Esophagus squamous epithelium (tissue), 4 donors: ENCODE measurements at regions not wholly inside any gene's neighbourhood (a gene's known extent, or its start where the extent isn't known, plus 50 kb on each side); places are given as distances from the start of the nearest gene placed in this dataset.

Source experiments
- CTCF ChIP-seq, 6 experiments: fragments of 450-650 bp in 4 of 6; fragments of 200-600 bp in 2 of 6; sonication (generic) in 2 of 6; IDR thresholded peaks; one replicate each; pipeline ENCODE4 v1.5.1; 2016 to 2019; ENCODE audit warnings: antibody characterized with exemption in 6 of 6, mild to moderate bottlenecking in 4 of 6, moderate library complexity in 4 of 6
- POLR2A ChIP-seq, 4 donors: fragments of 450-650 bp; IDR thresholded peaks; one replicate each; pipeline ENCODE4 v1.6.1; 2017; ENCODE audit warnings: antibody characterized with exemption in 4 of 4, mild to moderate bottlenecking in 4 of 4, moderate library complexity in 3 of 4

DNA sequence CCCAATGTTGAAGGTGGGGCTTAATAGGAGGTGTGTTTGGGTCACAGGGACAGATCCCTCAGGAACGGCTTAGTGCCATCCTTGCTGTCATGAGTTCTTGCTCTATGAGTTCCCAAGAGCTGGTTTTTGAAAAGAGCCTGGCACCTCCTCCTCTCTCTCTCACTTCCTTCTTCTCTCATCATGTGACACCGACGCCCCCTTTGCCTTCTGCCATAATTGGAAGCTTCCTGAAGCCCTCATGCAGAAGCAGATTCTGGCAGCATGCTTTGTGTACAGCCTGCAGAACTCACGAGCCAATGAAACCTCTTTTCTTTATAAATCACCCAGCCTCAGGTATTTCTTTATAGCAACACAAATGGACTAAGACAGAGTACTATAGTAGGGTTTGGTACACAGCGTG lies 100.4 kb upstream of the SH3BP4 start:
- TF ChIP-seq CTCF (IDR thresholded peaks at IDR 0.05) = no peak
- TF ChIP-seq POLR2A (IDR thresholded peaks at IDR 0.05) = no peak
